Panc1 (cell line): ENCODE measurements at regions not wholly inside any gene's neighbourhood (a gene's known extent, or its start where the extent isn't known, plus 50 kb on each side); places are given as distances from the start of the nearest gene placed in this dataset.

ENCODE experiments used
- ATAC-seq: fragments of 200-7000 bp; cut with Tn5 transposase; 2 replicates; pipeline ENCODE4 v1.9.1; 2020; ENCODE audit warnings: mild to moderate bottlenecking, moderate library complexity
- BruUV-seq: library from RNA; stranded (reverse); fragments of 400-500 nt; replicated peaks from 2 replicates; lab custom pipeline; 2021; lab: Mats Ljungman, UMichigan
- CTCF ChIA-PET: fragments of 300-600 bp; sonication (Branson Sonifier 250); formaldehyde crosslinking; loops from one replicate; lab custom pipeline; 2022; ENCODE audit warnings: antibody characterized with exemption; lab: Charles Lee
- POLR2A ChIA-PET: fragments of 300-600 bp; sonication (Branson Sonifier 250); formaldehyde crosslinking; loops from one replicate; lab custom pipeline; 2022; ENCODE audit warnings: antibody characterized with exemption; lab: Charles Lee
- DNase-seq: peaks from one replicate; pipeline ENCODE4 v3.0.0-alpha.2; 2010; ENCODE audit warnings: low read depth, low spot score
- H3K27ac ChIP-seq: 2 replicates; pipeline ENCODE4 v1.5.1; 2011; ENCODE audit warnings: mild to moderate bottlenecking, low read length, inconsistent platforms
- H3K27me3 ChIP-seq: fragments of 200-500 bp; sonication (Bioruptor generic); 2 replicates; pipeline ENCODE4 v1.6.0; 2014; ENCODE audit warnings: low read length, inconsistent platforms; ENCODE audit not compliant: control insufficient read depth, insufficient read depth
- H3K36me3 ChIP-seq: fragments of 200-500 bp; sonication (Bioruptor generic); 2 replicates; pipeline ENCODE4 v1.5.1; 2014; ENCODE audit warnings: inconsistent platforms, mild to moderate bottlenecking, low read length, moderate library complexity; ENCODE audit not compliant: control insufficient read depth, insufficient read depth
- H3K4me1 ChIP-seq: 2 replicates; pipeline ENCODE4 v1.5.1; 2011; ENCODE audit warnings: inconsistent platforms, mild to moderate bottlenecking, low read length, moderate library complexity; ENCODE audit not compliant: control insufficient read depth, insufficient read depth
- H3K4me3 ChIP-seq, 2 experiments: 2 replicates each; pipeline ENCODE4 v1.5.1; 2011 to 2012; ENCODE audit warnings: low read depth in 2 of 2, low read length in 2 of 2, mild to moderate bottlenecking in 2 of 2, inconsistent platforms in 1 of 2, moderate library complexity in 1 of 2
- H3K9me3 ChIP-seq: fragments of 200-500 bp; sonication (Bioruptor generic); 2 replicates; pipeline ENCODE4 v1.5.1; 2014; ENCODE audit warnings: low read depth, mild to moderate bottlenecking, inconsistent platforms, low read length, moderate library complexity; ENCODE audit not compliant: control insufficient read depth, insufficient read depth
- POLR2AphosphoS5 ChIP-seq: IDR thresholded peaks from 2 replicates; pipeline ENCODE4 v1.6.1; 2012; ENCODE audit warnings: mild to moderate bottlenecking, low read depth, low read length, moderate library complexity
- SIN3A ChIP-seq: IDR thresholded peaks from 2 replicates; pipeline ENCODE4 v1.6.1; 2012; ENCODE audit warnings: low read depth, mild to moderate bottlenecking, low read length, moderate library complexity, borderline replicate concordance; ENCODE audit not compliant: insufficient read depth
- TCF7L2 ChIP-seq: IDR thresholded peaks from 2 replicates; pipeline ENCODE4 v1.6.1; 2011; ENCODE audit warnings: mild to moderate bottlenecking, low read depth, low read length, inconsistent platforms
- in situ Hi-C: cut with HindIII; loops from 2 replicates; pipeline ENCODE4 v1.10.0; 2016; ENCODE audit warnings: low sequenced_read_pairs, low pct_unique_long_range_greater_than_20kb
- intact Hi-C: fragments of 100-400 bp; cut with micrococcal nuclease; formaldehyde crosslinking; loops from one replicate; pipeline ENCODE4 v1.10.0; 2022; ENCODE audit not compliant: unreplicated experiment
- TF ChIP-seq, protein P1 (sequence below), 2 experiments: IDR thresholded peaks; 2 replicates each; pipeline ENCODE4 v1.6.1; 2011 to 2012; ENCODE audit warnings: low read depth in 2 of 2, control low read depth in 1 of 2, low read length in 1 of 2, mild to moderate bottlenecking in 1 of 2, moderate library complexity in 1 of 2; ENCODE audit not compliant: insufficient read depth in 1 of 2
- TF ChIP-seq, protein P2 (sequence below): fragments of 450-650 bp; IDR thresholded peaks from 2 replicates; pipeline ENCODE4 v1.5.1; 2017; ENCODE audit warnings: mild to moderate bottlenecking

DNA sequence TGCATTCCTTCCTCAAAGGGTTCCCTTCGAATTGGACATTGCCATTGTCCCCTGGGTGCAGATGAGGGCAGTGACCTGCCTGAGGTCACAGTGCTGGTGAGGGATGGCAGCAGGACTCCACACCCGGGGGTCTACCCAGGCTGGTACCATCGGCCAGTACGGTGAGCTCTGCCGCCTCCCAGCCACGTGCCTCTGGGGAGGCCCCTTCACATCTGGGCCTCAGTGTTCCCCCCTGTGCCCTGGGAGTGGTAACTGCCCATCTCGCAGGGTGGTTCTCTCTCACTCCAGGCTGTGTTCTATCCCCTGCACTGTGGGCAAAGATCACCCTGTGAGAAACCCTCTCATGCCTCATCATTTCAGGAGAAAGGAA, 99.4 kb upstream of the IQSEC1 start:
- DNase-seq (no peak), ATAC-seq (no peak)
- ChIA-PET POLR2A (no interaction called here), CTCF (no interaction called here)
- in situ Hi-C loops, result no loop called here
- Histone ChIP-seq H3K4me1 (no peaks in the 10 kb centered on the region), H3K27me3 (no peaks in the 10 kb centered on the region), H3K4me3 (no peak overlapping the region), H3K27ac (no peak overlapping the region), H3K36me3 (no peaks in the 10 kb centered on the region), H3K9me3 (no peaks in the 10 kb centered on the region)
- intact Hi-C loops, result no loop called here
- TF ChIP-seq, protein P1, sequence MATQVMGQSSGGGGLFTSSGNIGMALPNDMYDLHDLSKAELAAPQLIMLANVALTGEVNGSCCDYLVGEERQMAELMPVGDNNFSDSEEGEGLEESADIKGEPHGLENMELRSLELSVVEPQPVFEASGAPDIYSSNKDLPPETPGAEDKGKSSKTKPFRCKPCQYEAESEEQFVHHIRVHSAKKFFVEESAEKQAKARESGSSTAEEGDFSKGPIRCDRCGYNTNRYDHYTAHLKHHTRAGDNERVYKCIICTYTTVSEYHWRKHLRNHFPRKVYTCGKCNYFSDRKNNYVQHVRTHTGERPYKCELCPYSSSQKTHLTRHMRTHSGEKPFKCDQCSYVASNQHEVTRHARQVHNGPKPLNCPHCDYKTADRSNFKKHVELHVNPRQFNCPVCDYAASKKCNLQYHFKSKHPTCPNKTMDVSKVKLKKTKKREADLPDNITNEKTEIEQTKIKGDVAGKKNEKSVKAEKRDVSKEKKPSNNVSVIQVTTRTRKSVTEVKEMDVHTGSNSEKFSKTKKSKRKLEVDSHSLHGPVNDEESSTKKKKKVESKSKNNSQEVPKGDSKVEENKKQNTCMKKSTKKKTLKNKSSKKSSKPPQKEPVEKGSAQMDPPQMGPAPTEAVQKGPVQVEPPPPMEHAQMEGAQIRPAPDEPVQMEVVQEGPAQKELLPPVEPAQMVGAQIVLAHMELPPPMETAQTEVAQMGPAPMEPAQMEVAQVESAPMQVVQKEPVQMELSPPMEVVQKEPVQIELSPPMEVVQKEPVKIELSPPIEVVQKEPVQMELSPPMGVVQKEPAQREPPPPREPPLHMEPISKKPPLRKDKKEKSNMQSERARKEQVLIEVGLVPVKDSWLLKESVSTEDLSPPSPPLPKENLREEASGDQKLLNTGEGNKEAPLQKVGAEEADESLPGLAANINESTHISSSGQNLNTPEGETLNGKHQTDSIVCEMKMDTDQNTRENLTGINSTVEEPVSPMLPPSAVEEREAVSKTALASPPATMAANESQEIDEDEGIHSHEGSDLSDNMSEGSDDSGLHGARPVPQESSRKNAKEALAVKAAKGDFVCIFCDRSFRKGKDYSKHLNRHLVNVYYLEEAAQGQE (IDR thresholded peaks at IDR 0.05; ENCODE audit: insufficient read depth in 1 of 2, low read depth in 2 of 2, low read length in 1 of 2), result no peak
- TF ChIP-seq, protein P2, sequence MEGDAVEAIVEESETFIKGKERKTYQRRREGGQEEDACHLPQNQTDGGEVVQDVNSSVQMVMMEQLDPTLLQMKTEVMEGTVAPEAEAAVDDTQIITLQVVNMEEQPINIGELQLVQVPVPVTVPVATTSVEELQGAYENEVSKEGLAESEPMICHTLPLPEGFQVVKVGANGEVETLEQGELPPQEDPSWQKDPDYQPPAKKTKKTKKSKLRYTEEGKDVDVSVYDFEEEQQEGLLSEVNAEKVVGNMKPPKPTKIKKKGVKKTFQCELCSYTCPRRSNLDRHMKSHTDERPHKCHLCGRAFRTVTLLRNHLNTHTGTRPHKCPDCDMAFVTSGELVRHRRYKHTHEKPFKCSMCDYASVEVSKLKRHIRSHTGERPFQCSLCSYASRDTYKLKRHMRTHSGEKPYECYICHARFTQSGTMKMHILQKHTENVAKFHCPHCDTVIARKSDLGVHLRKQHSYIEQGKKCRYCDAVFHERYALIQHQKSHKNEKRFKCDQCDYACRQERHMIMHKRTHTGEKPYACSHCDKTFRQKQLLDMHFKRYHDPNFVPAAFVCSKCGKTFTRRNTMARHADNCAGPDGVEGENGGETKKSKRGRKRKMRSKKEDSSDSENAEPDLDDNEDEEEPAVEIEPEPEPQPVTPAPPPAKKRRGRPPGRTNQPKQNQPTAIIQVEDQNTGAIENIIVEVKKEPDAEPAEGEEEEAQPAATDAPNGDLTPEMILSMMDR, result no peak
- no peak for TF ChIP-seq SIN3A
- BruUV-seq, result no TSS peak

DNA sequence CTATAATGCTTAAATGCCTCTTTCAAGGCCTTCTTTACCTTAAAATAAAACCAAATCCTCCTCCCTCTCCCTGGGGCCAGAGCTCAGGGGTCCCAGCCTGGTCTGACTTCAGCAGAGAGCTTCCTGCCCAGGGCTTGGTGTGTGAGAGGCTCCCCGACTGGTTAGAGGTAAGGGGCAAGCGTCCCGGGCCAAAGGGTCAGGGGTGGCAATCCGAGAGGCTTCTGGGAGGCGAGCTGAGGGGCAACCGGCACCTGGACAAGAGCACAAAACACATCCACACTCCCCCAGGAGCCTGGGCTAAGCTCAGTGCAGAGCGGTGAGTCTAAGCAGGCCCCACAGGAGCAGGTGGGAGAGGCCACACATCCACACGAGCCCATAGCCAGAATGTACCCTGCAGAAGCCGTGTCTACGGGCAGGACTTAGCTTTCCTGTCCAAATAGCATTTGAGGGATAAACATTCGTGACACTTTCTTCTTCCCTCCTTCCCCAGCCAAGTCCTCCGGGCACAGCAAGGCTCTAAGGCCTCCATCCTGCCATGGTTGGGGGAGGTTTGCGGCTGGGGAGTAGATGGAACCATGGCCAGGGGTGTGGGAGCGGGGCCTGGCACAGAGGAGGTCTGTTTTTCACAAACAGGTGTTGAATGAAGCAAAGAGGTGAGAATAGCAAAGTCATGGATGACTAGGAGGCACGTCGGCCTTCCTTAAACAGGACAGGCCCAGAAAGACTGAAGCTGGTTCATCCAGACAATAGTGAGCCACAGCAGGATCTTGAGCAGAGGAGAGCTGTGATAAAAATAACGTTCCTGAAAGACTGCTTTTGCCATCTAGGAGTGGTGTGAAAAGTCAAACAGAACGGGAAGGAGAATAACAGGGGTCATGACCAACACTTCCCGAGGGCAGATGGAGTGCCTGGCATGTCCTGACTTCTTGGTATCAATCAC, 98.7 kb upstream of the IQSEC1 start:
- ChIA-PET POLR2A (no interaction called here), CTCF (no interaction called here)
- ATAC-seq (no peak), DNase-seq (no peak)
- Histone ChIP-seq H3K27me3 (no peaks in the 10 kb centered on the region), H3K27ac (no peak overlapping the region), H3K4me3 (no peak overlapping the region), H3K9me3 (no peaks in the 10 kb centered on the region), H3K36me3 (no peaks in the 10 kb centered on the region), H3K4me1 (no peaks in the 10 kb centered on the region)
- no TSS peak for BruUV-seq
- in situ Hi-C loops (no loop called here), intact Hi-C loops (no loop called here)
- no peak for TF ChIP-seq TCF7L2
- TF ChIP-seq POLR2AphosphoS5, result no peak
- TF ChIP-seq, protein P2, result no peak
- no peak for TF ChIP-seq SIN3A
- TF ChIP-seq, protein P1 (IDR thresholded peaks at IDR 0.05; ENCODE audit: insufficient read depth in 1 of 2, low read depth in 2 of 2, low read length in 1 of 2), result no peak
